Cortex of kidney (tissue), 1 donor: ENCODE measurements at regions not wholly inside any gene's neighbourhood (a gene's known extent, or its start where the extent isn't known, plus 50 kb on each side); places are given as distances from the start of the nearest gene placed in this dataset.

Source experiments
- DNase-seq: peaks from one replicate; lab custom pipeline; 2025; lab: John Stamatoyannopoulos, UW

DNA sequence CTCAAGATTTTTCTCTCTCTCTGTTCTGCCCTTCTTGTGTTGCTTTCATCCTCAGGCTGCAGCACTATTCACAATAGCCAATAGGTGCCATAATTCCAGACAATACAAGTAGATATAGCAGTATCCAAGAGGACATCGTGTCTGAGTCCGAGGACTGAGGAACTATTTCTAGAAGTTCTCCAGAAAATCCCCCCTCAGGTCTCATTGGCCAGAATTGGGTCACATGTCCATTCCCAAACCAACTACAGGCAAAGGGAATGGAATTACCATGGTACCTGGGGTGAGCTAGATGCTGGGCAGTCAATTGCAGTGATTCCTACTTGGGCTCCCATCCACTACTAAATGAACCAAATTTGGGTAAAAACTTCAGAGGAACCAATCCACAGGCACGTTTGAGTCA is 301.9 kb upstream of the RASGEF1B start:
- no peak for DNase-seq

DNA sequence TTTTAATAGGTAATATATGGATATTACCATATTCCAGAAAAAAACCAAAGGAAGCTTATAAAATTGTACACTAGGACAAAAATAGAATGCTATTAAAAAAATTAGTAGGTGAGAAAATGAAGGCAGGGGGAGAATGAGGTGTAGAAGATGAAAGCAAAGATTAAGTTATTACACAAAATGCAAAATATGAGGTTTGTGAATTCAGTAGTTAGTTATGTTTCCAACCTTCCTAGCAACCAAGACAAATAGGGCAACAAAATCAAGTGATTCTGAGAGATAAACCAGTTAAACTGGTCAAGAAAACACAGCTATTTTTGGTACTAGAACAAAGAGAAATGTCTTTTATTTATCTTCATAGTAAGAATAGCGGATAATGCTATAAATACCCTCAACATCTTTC is 300.0 kb upstream of the RASGEF1B start:
- DNase-seq: no peak

DNA sequence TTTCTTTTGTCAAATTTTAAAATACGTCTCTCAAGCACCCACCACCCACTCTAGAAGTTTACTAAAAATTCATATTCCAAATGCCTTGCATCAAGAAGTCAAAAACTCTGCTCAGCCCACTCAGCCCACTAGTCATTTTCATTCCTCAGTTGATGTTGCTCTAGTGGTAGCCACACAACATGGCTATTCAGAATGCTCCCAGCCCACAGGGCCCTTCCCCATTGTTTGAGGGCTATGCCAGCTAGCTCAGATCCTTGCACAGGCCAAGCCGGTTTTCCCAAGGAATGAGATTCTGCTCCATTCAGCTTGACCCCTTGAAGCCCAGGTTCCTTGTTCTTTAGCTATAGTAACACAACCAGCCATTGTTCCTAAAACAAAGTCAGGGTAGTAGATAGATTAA is 297.5 kb upstream of the RASGEF1B start:
- no peak for DNase-seq

DNA sequence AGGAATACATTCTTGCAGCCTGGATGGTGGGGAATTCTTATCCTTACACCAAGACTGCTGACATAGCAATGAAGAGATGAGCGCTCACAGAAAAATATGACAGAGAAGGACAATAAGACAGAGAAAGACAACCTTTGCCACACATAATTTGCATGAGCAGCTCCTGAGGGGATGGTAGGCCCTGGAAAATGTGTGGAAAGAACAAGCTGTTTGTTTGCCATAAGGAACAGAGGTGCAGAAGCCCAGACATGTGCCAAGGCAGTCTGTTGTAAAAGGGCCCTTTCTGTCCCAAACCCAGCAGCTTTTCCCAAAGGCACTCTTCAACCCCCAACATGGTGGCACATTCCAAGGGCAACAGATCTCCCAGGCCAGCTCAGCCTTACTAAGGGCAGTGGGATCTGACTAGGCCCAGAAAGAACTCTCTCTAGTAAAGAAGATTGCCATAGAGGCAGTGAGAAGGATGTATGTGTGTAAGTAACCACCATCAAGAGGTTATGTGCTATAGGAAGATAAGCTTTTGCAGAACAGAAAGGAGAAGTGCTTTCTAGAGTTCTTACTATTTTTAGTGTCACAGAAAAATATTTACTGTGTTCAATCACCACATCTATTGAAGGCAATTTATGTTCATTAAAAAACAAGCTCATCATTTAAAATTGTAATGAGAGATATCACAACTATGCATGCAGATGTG is 287.0 kb upstream of the RASGEF1B start:
- no peak for DNase-seq

DNA sequence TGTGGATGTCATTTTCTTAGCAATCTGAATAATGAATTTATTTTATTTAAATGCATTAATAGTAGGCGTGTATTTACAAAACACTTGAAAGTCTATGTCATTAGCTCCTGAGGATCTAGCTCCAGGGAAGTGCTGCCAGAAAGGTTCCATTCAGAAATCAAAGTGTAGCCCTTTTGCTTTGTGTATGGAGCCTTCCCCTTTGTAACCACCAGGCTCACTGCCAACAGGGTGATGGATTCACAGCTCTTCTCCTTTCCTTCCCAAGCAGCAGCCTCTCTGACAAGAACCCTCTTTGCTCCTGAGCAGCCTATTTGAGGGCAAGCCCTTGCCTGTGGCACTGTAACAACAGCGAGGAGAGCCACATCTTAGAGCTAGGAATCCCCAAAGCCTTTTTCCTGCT is 286.0 kb upstream of the RASGEF1B start:
- DNase-seq: no peak

DNA sequence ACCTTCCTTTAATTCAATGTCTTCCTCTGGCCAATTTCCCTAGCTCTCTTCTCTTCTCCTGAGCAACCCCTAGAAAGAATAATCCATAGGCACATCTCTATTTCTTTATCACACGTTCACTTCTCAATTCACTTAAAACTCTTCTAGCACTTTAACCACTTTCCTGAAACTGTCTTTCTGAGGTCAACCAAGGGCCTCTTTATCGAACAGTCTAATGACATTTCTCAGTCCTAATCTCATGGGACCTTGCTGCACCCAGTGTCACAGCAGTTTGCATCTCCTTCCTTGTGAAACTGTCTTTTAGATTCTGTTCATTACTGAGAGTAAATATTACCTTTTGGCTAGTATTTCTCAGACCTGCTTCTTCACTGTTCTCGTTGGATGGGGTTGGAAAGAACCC is 285.3 kb upstream of the RASGEF1B start:
- DNase-seq: no peak

DNA sequence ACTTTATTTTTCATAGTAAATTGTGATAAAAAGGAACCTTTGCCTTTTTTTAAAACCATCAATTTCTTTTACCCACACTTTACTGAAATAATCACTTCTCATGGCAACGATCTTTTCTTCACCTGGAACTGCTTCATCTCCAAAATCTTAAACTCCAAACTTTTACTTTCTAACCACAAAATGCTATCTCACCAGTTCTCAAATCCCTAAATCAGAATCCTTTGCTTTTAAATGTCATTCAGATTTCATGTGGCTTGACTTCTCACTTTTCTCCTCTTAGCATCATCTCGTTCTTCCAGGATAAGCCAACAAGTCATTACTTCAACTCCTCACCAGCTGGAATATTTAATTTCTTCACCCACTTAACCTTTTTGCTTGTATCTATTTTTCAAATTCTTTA is 284.3 kb upstream of the RASGEF1B start:
- DNase-seq: no peak

DNA sequence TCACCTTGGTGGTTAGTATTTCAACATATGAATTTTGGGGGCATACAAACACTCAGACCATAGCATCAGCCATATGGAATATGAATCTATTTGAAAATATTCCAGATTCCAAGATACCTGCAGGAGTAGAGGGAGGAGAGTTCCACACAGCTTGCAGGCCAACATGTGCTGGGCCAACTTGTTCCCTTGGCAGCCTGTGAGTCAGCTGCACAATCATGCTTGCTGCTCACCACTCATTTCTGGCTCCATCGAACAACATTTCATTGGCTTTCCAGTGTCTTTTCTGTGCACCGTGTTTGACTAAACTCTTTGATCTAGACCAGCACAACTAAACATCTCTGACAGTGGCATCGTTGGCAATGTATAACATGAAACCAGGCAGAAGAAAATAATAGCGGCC is 282.5 kb upstream of the RASGEF1B start:
- DNase-seq: no peak

DNA sequence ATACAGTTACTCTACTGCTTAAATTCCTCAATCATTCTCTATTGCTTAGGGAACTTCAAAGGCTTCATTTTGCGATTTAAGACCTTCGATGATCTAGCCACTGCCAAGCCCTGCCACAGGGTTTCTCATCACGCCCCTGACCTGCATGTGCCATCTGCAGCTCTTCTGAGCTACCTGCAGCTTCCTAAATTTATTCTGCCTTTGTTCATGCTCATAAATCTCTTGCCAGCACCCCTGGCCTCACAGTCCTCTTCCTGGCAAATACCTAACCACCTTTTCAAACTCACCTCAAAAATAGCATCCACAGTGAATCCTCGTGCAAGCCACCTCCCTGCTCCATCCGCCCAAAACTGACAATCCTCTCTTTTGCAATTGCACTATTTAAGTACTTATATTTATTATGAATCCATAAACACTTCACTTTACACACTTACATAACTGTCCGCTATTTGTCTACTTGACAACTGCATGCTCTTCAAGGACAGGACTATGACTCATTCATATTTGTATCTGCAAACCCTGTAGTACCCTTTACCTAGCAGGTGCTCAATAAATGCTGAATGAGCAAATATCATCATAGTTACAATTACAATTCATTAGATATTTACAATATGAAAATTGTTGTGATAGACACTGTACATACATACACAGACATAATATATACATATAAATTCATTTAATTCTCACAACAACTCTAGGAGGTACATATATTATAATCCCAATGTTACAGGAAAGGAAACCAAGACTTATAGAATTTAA is 280.0 kb upstream of the RASGEF1B start:
- DNase-seq: no peak

DNA sequence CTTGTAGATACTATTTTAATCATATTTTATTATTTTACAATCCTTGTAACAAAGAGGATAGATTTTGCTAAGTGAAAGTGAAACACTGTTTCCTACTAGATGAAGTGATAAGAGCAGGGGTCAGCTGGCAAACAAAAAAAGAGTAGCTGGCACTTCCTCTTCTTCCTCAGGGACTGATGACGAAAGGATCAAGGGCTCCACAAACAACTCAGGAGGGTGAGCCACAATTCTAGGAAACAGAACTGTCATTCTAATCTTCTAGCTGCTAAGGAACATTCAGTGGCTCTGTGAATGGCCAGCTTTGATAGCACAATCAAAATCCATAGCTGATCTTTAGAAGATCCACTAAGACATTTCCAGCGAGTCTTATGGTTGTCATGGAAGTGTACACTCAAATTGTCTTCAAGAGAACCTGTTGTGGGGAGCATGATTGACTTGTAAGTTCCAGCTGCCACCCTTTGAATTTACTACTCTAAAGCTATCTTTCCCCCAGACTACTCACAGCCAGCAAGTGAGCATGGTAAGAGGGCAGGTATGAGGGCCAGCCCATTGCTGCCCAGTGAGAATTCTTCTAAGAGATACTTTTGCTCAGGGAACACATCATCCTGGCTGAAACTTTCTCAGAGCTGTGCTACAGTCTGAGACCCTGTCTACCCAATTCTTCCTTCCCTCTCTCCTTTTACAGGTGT is 275.7 kb upstream of the RASGEF1B start:
- no peak for DNase-seq

DNA sequence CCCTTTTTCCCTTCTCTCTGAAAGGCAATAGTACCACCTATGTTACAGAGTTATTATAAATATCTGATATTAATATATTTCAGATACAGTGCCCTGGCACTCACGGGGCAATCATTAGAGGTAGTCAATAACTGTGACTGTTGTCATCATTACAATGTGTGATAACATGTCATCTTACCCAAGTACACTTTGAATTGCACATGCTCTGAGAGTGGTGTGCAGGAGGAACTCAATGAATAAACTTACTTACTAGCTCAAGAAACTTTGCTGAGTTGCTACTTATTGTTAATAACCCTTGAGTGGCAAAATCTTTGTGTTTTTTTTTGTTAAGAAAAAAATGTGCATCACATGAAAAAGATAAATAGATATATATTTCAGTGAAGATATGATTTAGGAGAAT is 275.1 kb upstream of the RASGEF1B start:
- no peak for DNase-seq

DNA sequence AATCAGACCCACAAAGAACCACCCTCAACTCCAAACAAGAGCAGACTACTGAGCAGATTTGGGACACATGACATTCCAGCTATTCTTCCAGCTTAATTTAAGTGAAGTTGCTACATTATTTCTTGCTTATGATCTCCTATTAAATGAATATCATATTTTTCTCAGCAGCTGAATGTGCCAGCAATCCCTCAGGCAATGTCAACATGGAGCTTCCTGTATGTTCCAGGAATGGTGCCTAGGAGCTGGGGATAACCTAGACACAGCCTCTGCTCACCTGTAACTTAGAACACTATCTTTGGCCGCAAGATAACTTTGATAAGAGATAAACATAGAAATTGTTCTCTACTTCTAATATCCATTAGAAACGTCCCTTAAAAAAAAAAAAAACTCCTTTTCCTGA is 274.4 kb upstream of the RASGEF1B start:
- no peak for DNase-seq

DNA sequence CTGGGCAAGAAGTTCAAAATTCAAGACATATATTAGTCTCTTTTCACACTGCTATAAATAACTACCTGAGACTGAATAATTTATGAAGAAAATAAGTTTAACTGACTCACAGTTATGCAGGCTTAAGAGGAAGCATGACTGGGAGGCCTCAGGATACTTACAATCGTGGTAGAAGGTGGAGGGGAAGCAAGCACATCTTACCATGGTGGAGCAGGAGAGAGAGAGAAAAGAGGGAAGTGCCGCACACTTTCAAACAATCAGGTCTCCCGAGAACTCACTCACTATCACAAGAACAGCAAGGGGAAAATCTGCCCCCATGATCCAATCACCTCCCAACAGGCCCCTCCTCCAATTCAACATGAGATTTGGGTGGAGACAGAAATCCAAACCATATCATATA is 273.3 kb upstream of the RASGEF1B start:
- no peak for DNase-seq

DNA sequence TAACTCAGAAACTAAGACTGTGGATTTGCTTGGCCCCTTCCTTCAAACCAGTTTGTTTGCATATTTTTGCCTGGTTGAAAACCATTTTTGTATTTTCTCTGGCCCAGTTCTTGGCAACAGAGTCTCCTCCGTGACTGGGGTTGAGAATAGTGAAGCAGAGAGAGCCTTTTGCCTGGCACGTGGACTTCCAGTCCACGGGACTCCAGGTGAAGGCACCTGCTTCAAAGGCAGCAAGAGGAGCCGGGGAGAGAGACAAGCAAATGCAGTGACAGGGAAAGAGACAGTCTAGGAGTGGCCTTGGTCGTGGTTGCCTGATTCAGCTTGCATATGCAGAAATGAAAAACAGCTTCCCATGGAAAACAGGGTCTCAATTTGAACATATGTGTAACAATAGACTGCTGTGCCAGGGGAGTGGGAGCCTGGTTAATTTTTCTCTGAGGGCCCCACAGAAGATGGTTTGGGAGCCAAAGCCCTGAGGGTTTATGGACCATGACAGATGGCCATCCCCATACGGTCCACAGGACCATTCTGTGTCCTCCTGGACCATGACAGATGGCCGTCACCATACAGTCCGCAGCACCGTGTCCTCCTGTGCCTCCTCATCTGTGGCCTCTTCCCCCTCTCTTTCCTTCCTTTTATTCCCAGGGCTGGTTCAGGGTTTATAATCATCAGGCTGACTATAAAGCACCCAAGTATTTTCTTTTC is 272.2 kb upstream of the RASGEF1B start:
- no peak for DNase-seq

DNA sequence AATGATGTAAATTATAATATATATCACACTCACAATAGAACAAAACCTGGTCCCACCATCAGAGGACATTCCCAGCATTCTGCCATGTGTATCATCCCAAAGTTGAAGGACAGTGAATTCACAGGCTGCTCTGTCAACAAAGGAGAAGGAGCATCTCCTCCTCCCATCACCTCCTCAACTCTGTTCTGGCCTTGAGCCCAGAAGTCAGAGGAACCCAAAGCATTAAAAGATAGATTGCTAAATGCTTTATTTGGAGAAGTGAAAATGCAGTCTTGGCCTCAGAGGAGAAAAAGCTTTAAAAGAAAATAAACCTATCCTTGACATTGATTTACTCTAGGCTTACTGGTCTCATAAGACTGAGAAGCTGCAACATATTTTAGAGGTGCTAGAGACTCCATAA is 268.8 kb upstream of the RASGEF1B start:
- DNase-seq: no peak

DNA sequence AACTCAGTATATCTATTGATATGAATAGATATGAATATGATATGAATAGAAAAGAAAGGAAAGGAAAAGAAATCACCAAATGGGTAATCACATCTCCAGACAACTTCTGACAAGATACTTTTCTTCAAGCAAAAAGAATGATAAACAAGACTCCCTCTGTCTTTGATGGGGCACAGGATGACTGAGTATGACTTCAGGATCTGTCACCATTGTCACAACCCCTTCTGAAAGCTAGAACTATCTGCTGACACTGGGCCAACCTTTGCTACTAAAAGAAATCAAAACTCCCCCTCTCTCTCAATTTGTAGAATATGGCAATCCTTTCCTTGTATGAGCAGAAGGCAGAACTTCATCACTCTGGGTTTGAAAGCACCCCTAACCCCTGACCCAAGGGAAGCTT is 267.2 kb upstream of the RASGEF1B start:
- DNase-seq: no peak

DNA sequence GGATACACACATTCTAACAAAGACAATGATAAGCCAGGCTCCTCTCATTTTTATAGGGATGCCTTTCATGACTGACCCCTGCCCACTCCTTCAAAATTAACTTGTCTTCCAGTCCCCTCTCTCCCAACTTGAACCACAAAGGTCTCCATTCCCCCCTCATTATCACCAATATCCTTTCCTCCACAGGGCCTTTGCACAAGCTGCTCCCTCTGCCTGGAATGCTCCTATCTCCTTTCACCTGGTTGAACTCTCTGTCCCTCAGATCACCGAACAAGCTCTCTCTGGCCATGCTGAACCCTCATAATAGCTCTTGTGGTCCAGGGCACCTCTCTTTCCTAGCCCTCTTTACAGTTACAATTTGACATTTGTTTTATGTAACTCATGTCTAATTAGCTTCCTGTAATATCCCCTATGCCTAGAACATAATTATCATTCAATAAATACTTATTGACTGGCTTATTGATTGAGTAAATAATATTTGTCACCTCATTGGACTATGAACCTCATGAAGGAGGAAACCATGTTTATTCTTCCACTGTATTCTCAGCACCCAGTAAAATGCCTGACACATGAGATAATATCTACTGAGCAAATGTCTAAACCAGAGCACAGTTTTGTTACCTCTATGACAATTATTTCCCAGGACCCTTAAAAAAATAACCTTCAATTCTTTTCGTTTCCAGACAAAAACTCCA is 266.3 kb upstream of the RASGEF1B start:
- DNase-seq: no peak

DNA sequence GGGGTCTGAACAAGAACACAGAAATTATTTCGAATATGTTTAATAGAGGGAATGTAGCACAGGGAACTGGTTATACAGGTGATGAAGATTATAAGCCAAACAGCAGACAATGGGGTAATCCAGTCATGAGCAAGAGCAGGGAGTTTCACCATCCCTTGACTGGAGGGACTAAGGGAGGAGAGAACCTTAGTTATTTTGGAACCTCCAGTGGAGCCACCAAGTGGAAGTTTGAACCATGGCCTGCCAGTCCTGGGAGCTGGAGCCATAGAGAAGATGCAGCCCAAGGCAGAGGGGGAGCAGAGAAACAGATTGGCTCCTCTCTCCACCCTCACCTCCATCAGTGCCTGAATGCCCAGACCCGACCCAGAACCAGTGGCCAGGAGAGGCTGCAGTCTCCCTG is 264.6 kb upstream of the RASGEF1B start:
- no peak for DNase-seq

DNA sequence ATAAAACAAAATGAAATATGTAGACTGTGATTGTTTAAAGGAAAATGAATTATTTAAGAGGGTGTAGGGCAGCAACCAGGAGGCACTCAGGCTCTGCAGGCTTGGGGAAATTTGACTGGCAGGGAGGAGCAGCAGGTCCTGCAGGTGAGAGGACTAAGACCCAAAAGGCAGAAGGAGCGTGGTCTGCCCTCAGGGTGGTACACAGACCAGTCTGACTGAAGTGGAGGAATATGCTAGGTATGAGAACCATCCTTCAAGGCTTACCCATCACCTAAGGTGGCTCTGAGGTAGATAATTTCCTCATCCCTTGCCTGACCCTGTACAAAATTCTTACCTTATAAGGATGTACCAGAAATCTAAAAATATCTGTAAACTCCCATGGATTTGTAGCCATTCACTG is 261.3 kb upstream of the RASGEF1B start:
- no peak for DNase-seq

DNA sequence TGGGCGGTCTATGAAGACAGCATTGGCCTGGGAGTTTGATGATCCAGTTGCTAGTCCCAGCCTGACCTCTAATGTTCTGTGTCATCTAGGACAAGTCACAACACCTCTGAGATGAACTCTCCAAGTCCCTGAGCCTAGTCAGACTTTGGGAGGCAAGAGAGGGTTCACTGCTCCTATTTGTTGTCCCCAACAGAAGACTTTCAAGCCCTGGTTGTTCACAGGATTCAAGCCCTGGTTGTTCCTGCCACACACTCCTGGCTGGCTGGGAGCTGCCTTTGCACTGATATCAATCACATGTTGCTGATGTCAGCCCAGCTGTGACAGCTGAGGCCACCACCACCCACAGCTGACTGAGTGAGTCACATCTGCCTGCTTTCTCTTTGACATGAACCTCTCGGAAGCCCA is 253.2 kb upstream of the RASGEF1B start:
- no peak for DNase-seq

DNA sequence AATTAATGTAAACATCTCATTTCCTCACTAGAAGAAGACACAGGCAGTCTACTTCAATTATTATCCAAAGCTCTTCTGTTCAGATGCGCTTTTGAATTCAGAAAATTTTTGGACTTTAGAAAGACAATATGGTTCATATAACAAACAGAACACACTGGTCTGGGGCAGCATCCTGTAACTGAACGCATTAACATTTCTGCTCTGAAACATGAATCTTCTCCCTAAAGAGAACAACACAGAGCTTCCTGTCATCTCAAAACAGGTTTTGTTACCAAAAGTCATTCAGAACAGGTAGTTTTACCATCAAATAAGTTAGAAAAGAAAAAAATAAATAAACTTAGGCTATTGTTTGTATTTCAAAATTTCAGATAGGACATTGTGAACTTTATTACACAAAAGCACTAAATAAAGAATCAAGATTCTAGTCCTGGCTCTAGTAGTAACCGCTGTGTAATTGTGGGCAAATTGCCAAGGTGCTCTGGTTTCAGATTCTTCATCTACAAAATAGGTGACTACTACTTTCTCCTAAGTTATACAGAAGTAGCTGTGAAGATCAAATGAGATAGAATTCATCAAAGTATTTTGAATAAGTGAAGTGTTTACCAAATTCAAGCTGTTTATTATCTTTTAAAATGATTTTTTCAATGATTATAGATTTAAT is 252.3 kb upstream of the RASGEF1B start:
- no peak for DNase-seq
